Colonic mucosa (tissue), 4 donors: ENCODE measurements at regions not wholly inside any gene's neighbourhood (a gene's known extent, or its start where the extent isn't known, plus 50 kb on each side); places are given as distances from the start of the nearest gene placed in this dataset.
A peak's percentile ranks its signal among the peaks of the same experiment; 100 is the strongest.

Experiments used
- DNase-seq: peaks from one replicate; pipeline ENCODE4 v3.0.0-alpha.2; 2020
- H3K27ac ChIP-seq: fragments of 200-600 bp; one replicate; pipeline ENCODE4 v1.8.0; 2021
- H3K27me3 ChIP-seq: fragments of 200-600 bp; one replicate; pipeline ENCODE4 v1.8.0; 2021
- H3K36me3 ChIP-seq: fragments of 200-600 bp; one replicate; pipeline ENCODE4 v1.8.0; 2021
- H3K4me1 ChIP-seq: fragments of 200-600 bp; one replicate; pipeline ENCODE4 v1.8.0; 2021; ENCODE audit warnings: mild to moderate bottlenecking
- H3K4me3 ChIP-seq: fragments of 200-600 bp; one replicate; pipeline ENCODE4 v1.8.0; 2021
- H3K9ac ChIP-seq, 2 donors: one replicate each; pipeline ENCODE4 v1.7.0; 2013; ENCODE audit warnings: control low read depth in 2 of 2, low read depth in 2 of 2, low read length in 2 of 2
- H3K9me3 ChIP-seq: fragments of 200-600 bp; one replicate; pipeline ENCODE4 v1.8.0; 2021
- CTCF ChIP-seq: fragments of 200-600 bp; IDR thresholded peaks from one replicate; pipeline ENCODE4 v1.8.0; 2022; ENCODE audit warnings: antibody characterized with exemption, mild to moderate bottlenecking
- intact Hi-C: fragments of 100-400 bp; cut with DNase I; formaldehyde crosslinking; loops from one replicate; pipeline ENCODE4 v1.14.1; 2022
- donor health status: healthy.
- donor health status: DM: no; HTN: no; CAD: no.
- donor health status: DM: no; HTN: no; CAD: no.

GRCh38 chr5:160479220-160479619 lies 57.6 kb downstream of the PTTG1 start:
- H3K36me3 ChIP-seq = no peaks in the 10 kb centered on the region
- no peaks in the 10 kb centered on the region for H3K4me1 ChIP-seq
- no peak overlapping the region for H3K27ac ChIP-seq
- intact Hi-C loops = no loop called here
- no peak for DNase-seq
- TF ChIP-seq CTCF = no peak
- no peaks in the 10 kb centered on the region for H3K9me3 ChIP-seq
- no peak overlapping the region for H3K4me3 ChIP-seq
- H3K9ac ChIP-seq = no peak overlapping the region
- no peaks in the 10 kb centered on the region for H3K27me3 ChIP-seq

- intact Hi-C loops = no loop called here
- DNase-seq = no peak
- Histone ChIP-seq H3K9ac (no peak overlapping the region), H3K36me3 (no peaks in the 10 kb centered on the region), H3K4me3 (no peak overlapping the region), H3K9me3 (no peaks in the 10 kb centered on the region), H3K27ac (no peak overlapping the region), H3K27me3 (no peaks in the 10 kb centered on the region), H3K4me1 (no peaks in the 10 kb centered on the region)
- TF ChIP-seq CTCF = no peak
Measured at GRCh38 chr5:160479926-160480325, 58.3 kb downstream of the PTTG1 start.

- Histone ChIP-seq H3K27ac (no peak overlapping the region), H3K4me1 (no peaks in the 10 kb centered on the region), H3K9me3 (no peaks in the 10 kb centered on the region), H3K36me3 (no peaks in the 10 kb centered on the region), H3K9ac (no peak overlapping the region), H3K27me3 (no peaks in the 10 kb centered on the region), H3K4me3 (no peak overlapping the region)
- no peak for TF ChIP-seq CTCF
- intact Hi-C loops = no loop called here
- DNase-seq = peak; percentile 51
Measured at GRCh38 chr5:160480652-160481051, 59.0 kb downstream of the PTTG1 start.

- H3K4me3 ChIP-seq = no peak overlapping the region
- H3K27ac ChIP-seq = no peak overlapping the region
- no peak overlapping the region for H3K9ac ChIP-seq
- no peaks in the 10 kb centered on the region for H3K36me3 ChIP-seq
- DNase-seq = no peak
- H3K27me3 ChIP-seq = no peaks in the 10 kb centered on the region
- no peaks in the 10 kb centered on the region for H3K4me1 ChIP-seq
- TF ChIP-seq CTCF = no peak
- intact Hi-C loops = no loop called here
- H3K9me3 ChIP-seq = no peaks in the 10 kb centered on the region
Measured at GRCh38 chr5:160484678-160485077, 63.0 kb downstream of the PTTG1 start.

GRCh38 chr5:160485364-160485969 lies 63.8 kb downstream of the PTTG1 start:
- H3K4me3 ChIP-seq = no peak overlapping the region
- intact Hi-C loops = no loop called here
- TF ChIP-seq CTCF = no peak
- H3K9me3 ChIP-seq = no peaks in the 10 kb centered on the region
- no peak for DNase-seq
- no peaks in the 10 kb centered on the region for H3K36me3 ChIP-seq
- no peak overlapping the region for H3K9ac ChIP-seq
- no peaks in the 10 kb centered on the region for H3K27me3 ChIP-seq
- no peaks in the 10 kb centered on the region for H3K4me1 ChIP-seq
- no peak overlapping the region for H3K27ac ChIP-seq
